Upper lobe of left lung (tissue), 6 donors: ENCODE measurements at regions not wholly inside any gene's neighbourhood (a gene's known extent, or its start where the extent isn't known, plus 50 kb on each side); places are given as distances from the start of the nearest gene placed in this dataset.

Experiments
- ATAC-seq, 2 donors: fragments of 200-7000 bp; cut with Tn5 transposase; one replicate each; pipeline ENCODE4 v1.9.1; 2022; ENCODE audit warnings: mild to moderate bottlenecking in 2 of 2, moderate library complexity in 2 of 2; ENCODE audit not compliant: low FRiP score in 2 of 2
- DNase-seq, 2 donors: peaks; one replicate each; pipeline ENCODE4 v3.0.0-alpha.2; 2019 to 2020
- H3K27ac ChIP-seq, 4 donors: fragments of 200-600 bp; sonication (generic); one replicate each; pipeline ENCODE4 v1.5.1; 2016 to 2019
- H3K27me3 ChIP-seq, 4 donors: fragments of 200-600 bp; sonication (generic); one replicate each; pipeline ENCODE4 v1.5.1; 2017 to 2019
- H3K36me3 ChIP-seq, 4 donors: fragments of 200-600 bp; sonication (generic); one replicate each; pipeline ENCODE4 v1.5.1; 2016 to 2019
- H3K4me1 ChIP-seq, 4 donors: fragments of 200-600 bp; sonication (generic); one replicate each; pipeline ENCODE4 v1.5.1; 2018 to 2019
- H3K4me3 ChIP-seq, 4 donors: fragments of 200-600 bp; sonication (generic); one replicate each; pipeline ENCODE4 v1.5.1; 2017 to 2019; ENCODE audit warnings: mild to moderate bottlenecking in 2 of 4, moderate library complexity in 1 of 4
- H3K9me3 ChIP-seq, 4 donors: fragments of 200-600 bp; sonication (generic); one replicate each; pipeline ENCODE4 v1.5.1; 2018 to 2019
- EP300 ChIP-seq, 4 donors: sonication (generic); formaldehyde crosslinking; IDR thresholded peaks; one replicate each; pipeline ENCODE4 v1.5.1; 2017; ENCODE audit warnings: antibody characterized with exemption in 4 of 4, control low read depth in 2 of 4
- POLR2A ChIP-seq, 4 donors: fragments of 450-650 bp; IDR thresholded peaks; one replicate each; pipeline ENCODE4 v1.5.1; 2016 to 2017; ENCODE audit warnings: antibody characterized with exemption in 4 of 4, mild to moderate bottlenecking in 2 of 4
- POLR2AphosphoS5 ChIP-seq, 2 donors: sonication (generic); formaldehyde crosslinking; IDR thresholded peaks; one replicate each; pipeline ENCODE4 v1.5.1; 2017; ENCODE audit warnings: antibody characterized with exemption in 2 of 2
- WGBS, 2 donors: methylation state at CpG; one replicate each; pipeline ENCODE4 v1.1.5; 2017 to 2018; 5-methylcytosine and 5-hydroxymethylcytosine counted together
- TF ChIP-seq, protein P1 (sequence below), 6 experiments: fragments of 450-650 bp in 4 of 6; fragments of 200-600 bp in 2 of 6; sonication (generic) in 2 of 6; IDR thresholded peaks; one replicate each; pipeline ENCODE4 v1.5.1; 2016 to 2019; ENCODE audit warnings: antibody characterized with exemption in 6 of 6
- donor health status: DM: no; HTN: no; CAD: no; lungs with moderate emphysema.
- donor health status: DM: no; HTN: yes; CAD: no; lungs with severe emphysema.

DNA sequence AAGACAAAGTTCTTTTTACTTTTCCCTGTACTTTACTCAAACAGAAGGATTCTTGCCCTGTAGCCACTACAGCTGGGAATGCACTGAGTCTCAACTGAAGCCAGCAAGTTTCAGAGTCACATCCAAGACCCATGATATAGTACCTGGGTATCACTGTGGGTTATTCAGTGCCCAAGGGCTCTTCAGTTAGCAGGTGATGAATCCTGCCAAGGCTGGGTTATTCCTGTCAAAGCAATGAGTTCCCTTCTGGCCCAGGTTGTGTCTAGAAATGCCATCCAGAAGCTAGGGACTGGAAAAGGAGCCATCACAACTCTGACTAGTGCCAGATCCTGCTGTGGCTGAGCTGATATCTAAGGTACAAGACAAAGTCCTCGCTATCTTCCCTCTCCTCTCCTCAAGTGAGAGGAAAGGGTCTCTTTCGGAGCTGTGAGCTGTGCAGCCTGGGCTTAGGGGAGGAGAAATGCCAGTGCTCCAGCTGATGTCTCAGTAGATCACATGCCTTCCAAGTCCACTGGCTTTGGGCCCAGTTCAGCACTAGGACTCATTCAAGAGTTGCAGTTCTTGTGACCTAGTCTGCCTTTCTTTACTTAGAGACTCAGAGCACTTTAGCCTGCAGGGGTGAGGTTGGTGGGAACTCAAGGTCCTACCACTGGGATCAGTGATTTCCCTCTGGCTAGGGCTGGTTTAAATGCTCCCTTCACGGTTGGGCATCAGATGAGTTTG, 369.4 kb downstream of the TBX15 start:
- 73 to 84% methylated on average over 3 of the region's 3 CpGs for WGBS, 2 donors
- DNase-seq: no peak

DNA sequence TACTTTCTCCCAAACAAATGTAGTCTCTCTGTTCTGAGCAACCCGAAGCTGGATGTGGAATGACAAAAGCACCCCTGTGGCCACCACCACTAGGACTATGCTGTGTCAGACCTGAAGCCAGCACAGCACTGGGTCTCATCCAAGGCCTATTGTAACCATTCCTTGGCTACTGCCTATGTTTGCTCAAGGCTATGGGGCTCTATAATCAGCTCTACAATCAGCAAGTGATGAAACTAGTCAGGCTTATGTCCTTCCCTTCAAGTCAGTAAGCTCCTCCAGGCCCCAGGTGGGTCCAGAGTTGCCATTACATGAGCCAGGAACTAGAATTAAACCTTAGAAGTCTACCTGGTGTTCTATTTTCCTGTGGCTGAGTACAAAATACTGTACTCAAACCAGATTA, 370.2 kb downstream of the TBX15 start:
- no peaks in the 10 kb centered on the region for H3K36me3 ChIP-seq
- no peak for ATAC-seq
- no peak for TF ChIP-seq POLR2AphosphoS5 (IDR thresholded peaks at IDR 0.05)
- no peak for TF ChIP-seq POLR2A (IDR thresholded peaks at IDR 0.05)
- TF ChIP-seq, protein P1, sequence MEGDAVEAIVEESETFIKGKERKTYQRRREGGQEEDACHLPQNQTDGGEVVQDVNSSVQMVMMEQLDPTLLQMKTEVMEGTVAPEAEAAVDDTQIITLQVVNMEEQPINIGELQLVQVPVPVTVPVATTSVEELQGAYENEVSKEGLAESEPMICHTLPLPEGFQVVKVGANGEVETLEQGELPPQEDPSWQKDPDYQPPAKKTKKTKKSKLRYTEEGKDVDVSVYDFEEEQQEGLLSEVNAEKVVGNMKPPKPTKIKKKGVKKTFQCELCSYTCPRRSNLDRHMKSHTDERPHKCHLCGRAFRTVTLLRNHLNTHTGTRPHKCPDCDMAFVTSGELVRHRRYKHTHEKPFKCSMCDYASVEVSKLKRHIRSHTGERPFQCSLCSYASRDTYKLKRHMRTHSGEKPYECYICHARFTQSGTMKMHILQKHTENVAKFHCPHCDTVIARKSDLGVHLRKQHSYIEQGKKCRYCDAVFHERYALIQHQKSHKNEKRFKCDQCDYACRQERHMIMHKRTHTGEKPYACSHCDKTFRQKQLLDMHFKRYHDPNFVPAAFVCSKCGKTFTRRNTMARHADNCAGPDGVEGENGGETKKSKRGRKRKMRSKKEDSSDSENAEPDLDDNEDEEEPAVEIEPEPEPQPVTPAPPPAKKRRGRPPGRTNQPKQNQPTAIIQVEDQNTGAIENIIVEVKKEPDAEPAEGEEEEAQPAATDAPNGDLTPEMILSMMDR (IDR thresholded peaks at IDR 0.05): no peak
- TF ChIP-seq EP300 (IDR thresholded peaks at IDR 0.05): no peak
- no peaks in the 10 kb centered on the region for H3K4me1 ChIP-seq
- H3K4me3 ChIP-seq: no peak overlapping the region
- no peaks in the 10 kb centered on the region for H3K9me3 ChIP-seq
- 0% methylated on average over 1 of the region's 1 CpG for WGBS, 2 donors
- H3K27me3 ChIP-seq: no peaks in the 10 kb centered on the region
- no peak overlapping the region for H3K27ac ChIP-seq
- no peak for DNase-seq

More for the DNA sequence above, 369.4 kb downstream of the TBX15 start:
- Histone ChIP-seq H3K4me1 (no peaks in the 10 kb centered on the region), H3K36me3 (no peaks in the 10 kb centered on the region), H3K4me3 (no peak overlapping the region), H3K27me3 (no peaks in the 10 kb centered on the region), H3K27ac (no peak overlapping the region), H3K9me3 (no peaks in the 10 kb centered on the region)
- ATAC-seq: peak in 1 of 2 donors; percentile 59
- no peak for TF ChIP-seq POLR2AphosphoS5 (IDR thresholded peaks at IDR 0.05)
- no peak for TF ChIP-seq EP300 (IDR thresholded peaks at IDR 0.05)
- TF ChIP-seq, protein P1 (IDR thresholded peaks at IDR 0.05): no peak
- no peak for TF ChIP-seq POLR2A (IDR thresholded peaks at IDR 0.05)

DNA sequence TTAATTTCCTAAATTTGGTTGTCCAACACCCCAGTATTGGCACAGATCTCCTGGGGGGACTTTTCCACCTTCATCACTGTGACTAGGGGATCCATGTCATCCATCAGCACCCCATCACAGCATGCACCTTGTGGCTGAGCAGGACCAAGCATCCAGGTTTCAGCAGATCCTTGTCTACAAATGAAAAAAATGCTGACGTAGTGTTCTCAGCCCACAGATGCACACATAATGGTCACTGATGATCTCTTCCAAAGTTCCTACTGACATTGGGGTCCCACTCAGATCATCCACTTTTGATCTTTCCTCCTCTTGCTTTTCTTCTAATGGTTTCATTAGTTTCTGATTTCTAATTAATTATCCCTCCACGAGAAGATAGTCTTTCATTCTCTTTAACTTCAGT, 373.1 kb downstream of the TBX15 start:
- ATAC-seq: no peak

DNA sequence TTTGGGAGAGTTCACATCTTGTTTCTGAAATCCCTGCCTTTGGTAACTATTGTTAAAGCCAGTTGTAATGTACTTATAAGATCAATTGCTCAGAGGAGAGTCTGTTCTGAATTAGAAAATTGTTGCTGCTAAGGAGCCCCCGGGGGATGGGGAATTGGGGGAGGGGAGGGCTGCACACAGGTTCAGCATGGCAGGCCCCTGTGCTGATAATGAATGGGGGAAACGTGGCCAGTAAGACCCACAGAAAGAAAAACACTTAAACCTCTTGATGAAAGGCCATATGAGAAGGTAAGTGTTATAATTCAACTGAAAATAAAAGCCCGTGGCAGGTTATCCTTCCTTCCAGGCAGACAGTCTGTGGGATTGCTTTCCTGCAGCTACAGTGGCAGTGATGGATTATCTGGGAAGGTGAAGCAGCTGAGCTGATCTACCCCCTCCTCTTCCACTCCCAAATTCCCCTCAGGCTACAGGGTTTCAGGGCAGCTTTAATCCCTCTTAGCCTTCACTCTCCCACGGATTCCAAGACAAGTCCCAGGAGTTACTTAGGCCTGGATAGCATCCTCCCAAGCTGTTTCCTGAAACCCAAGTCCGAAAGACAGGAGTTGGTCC, 398.8 kb downstream of the TBX15 start:
- no peak for ATAC-seq
- Histone ChIP-seq H3K27ac (no peak overlapping the region), H3K4me1 (no peaks in the 10 kb centered on the region), H3K9me3 (no peaks in the 10 kb centered on the region), H3K36me3 (no peaks in the 10 kb centered on the region), H3K4me3 (no peak overlapping the region), H3K27me3 (no peaks in the 10 kb centered on the region)
- DNase-seq: no peak
- WGBS, 2 donors: 25 to 33% methylated on average over 5 of the region's 5 CpGs
- TF ChIP-seq POLR2AphosphoS5 (IDR thresholded peaks at IDR 0.05): no peak
- TF ChIP-seq, protein P1 (IDR thresholded peaks at IDR 0.05): no peak
- TF ChIP-seq POLR2A (IDR thresholded peaks at IDR 0.05): no peak
- TF ChIP-seq EP300 (IDR thresholded peaks at IDR 0.05): no peak

More for the DNA sequence above, 373.1 kb downstream of the TBX15 start:
- WGBS, 2 donors: 64 to 71% methylated on average over 2 of the region's 2 CpGs
- Histone ChIP-seq H3K27ac (no peak overlapping the region), H3K4me3 (no peak overlapping the region), H3K36me3 (no peaks in the 10 kb centered on the region), H3K4me1 (no peaks in the 10 kb centered on the region), H3K9me3 (no peaks in the 10 kb centered on the region), H3K27me3 (no peaks in the 10 kb centered on the region)
- no peak for TF ChIP-seq POLR2AphosphoS5 (IDR thresholded peaks at IDR 0.05)
- TF ChIP-seq, protein P1 (IDR thresholded peaks at IDR 0.05): no peak
- no peak for TF ChIP-seq EP300 (IDR thresholded peaks at IDR 0.05)
- TF ChIP-seq POLR2A (IDR thresholded peaks at IDR 0.05): no peak
- no peak for DNase-seq

DNA sequence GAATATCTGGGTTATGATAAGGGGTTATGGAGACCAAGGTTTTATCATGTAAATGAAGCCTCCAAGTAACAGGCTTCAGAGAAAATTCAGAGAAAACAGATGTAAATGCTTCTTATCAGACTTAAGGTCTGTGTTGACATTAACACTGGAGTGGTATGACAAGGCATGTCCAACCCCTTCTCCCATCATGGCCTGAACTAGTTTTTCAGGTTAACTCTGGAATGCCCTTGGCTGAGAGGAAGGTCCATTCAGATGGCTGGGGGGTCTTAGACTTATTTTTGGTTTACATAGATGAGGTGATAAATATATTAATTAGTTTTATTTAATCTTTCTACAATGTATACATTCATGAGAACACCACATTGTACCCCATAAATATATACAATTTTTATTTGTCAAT, 399.6 kb downstream of the TBX15 start:
- H3K4me3 ChIP-seq: no peak overlapping the region
- no peak for DNase-seq
- ATAC-seq: no peak
- no peaks in the 10 kb centered on the region for H3K36me3 ChIP-seq
- no peaks in the 10 kb centered on the region for H3K27me3 ChIP-seq
- no peak overlapping the region for H3K27ac ChIP-seq
- H3K4me1 ChIP-seq: no peaks in the 10 kb centered on the region
- no peaks in the 10 kb centered on the region for H3K9me3 ChIP-seq
- TF ChIP-seq POLR2A (IDR thresholded peaks at IDR 0.05) (no peak), EP300 (IDR thresholded peaks at IDR 0.05) (no peak), POLR2AphosphoS5 (IDR thresholded peaks at IDR 0.05) (no peak)
- TF ChIP-seq, protein P1 (IDR thresholded peaks at IDR 0.05): no peak
